NCI-H82 treated with DMSO at 0.1 percent for 48 hours (cell line): ENCODE measurements at regions not wholly inside any gene's neighbourhood (a gene's known extent, or its start where the extent isn't known, plus 50 kb on each side); places are given as distances from the start of the nearest gene placed in this dataset.

Source experiments
- DNase-seq: peaks from one replicate; lab custom pipeline; 2025; ENCODE audit not compliant: unreplicated experiment; lab: John Stamatoyannopoulos, UW

GRCh38 chr6:18667612-18668011 lies 280.5 kb downstream of the RNF144B start:
- DNase-seq = no peak

GRCh38 chr6:18668994-18669393 lies 281.8 kb downstream of the RNF144B start:
- DNase-seq = no peak

GRCh38 chr6:18672852-18673251 lies 285.7 kb downstream of the RNF144B start:
- DNase-seq = no peak

GRCh38 chr6:18674346-18674745 lies 287.2 kb downstream of the RNF144B start:
- DNase-seq = no peak

GRCh38 chr6:18675881-18676280 lies 288.7 kb downstream of the RNF144B start:
- no peak for DNase-seq

- DNase-seq = no peak
Observed at GRCh38 chr6:18676548-18676947, 289.4 kb downstream of the RNF144B start.

GRCh38 chr6:18680842-18681241 lies 293.7 kb downstream of the RNF144B start:
- DNase-seq = no peak

GRCh38 chr6:18681832-18682503 lies 294.8 kb downstream of the RNF144B start:
- DNase-seq = no peak

- DNase-seq = no peak
Observed at GRCh38 chr6:18684343-18684742, 297.2 kb downstream of the RNF144B start.

GRCh38 chr6:18692929-18693685 lies 306.0 kb downstream of the RNF144B start:
- DNase-seq = no peak

GRCh38 chr6:18693881-18694280 lies 306.7 kb downstream of the RNF144B start:
- DNase-seq = no peak

- DNase-seq = no peak
Observed at GRCh38 chr6:18703546-18703945, 316.4 kb downstream of the RNF144B start.

- no peak for DNase-seq
Observed at GRCh38 chr6:18707714-18708439, 320.7 kb downstream of the RNF144B start.

- DNase-seq = no peak
Observed at GRCh38 chr6:18712595-18712994, 325.4 kb downstream of the RNF144B start.

- DNase-seq = no peak
Observed at GRCh38 chr6:18720075-18720474, 332.9 kb downstream of the RNF144B start.

GRCh38 chr6:18724056-18724455 lies 336.9 kb downstream of the RNF144B start:
- no peak for DNase-seq

- no peak for DNase-seq
Observed at GRCh38 chr6:18725449-18725848, 338.3 kb downstream of the RNF144B start.

GRCh38 chr6:18733921-18734550 lies 346.9 kb downstream of the RNF144B start:
- DNase-seq = no peak

GRCh38 chr6:18741741-18742140 lies 354.6 kb downstream of the RNF144B start:
- DNase-seq = no peak

- no peak for DNase-seq
Observed at GRCh38 chr6:18742406-18742805, 355.3 kb downstream of the RNF144B start.

- no peak for DNase-seq
Observed at GRCh38 chr6:18746727-18747126, 359.6 kb downstream of the RNF144B start.
